SK-N-SH (cell line): ENCODE measurements at regions not wholly inside any gene's neighbourhood (a gene's known extent, or its start where the extent isn't known, plus 50 kb on each side); places are given as distances from the start of the nearest gene placed in this dataset.

Source experiments
- CTCF ChIA-PET: fragments of 300-600, 350-600 bp; formaldehyde crosslinking; extraction: SDS; loops from one replicate; lab custom pipeline; 2021; lab: Yijun Ruan, JAX
- POLR2A ChIA-PET: fragments of 350-600 bp; sonication (Branson Sonifier 250); formaldehyde crosslinking; extraction: SDS; loops from one replicate; lab custom pipeline; 2020; ENCODE audit warnings: antibody characterized with exemption, inconsistent platforms; lab: Yijun Ruan, JAX
- DNase-seq: peaks from one replicate; pipeline ENCODE4 v3.0.0; 2012
- H2AFZ ChIP-seq: fragments of 200-600 bp; sonication (generic); 2 replicates; pipeline ENCODE4 v1.8.1; 2016; ENCODE audit warnings: antibody characterized with exemption, mild to moderate bottlenecking, low read depth
- H3F3A ChIP-seq: fragments of 200-600 bp; sonication (generic); replicated peaks from 2 replicates; pipeline ENCODE3; 2016; ENCODE audit warnings: antibody characterized with exemption, mild to moderate bottlenecking; ENCODE audit not compliant: insufficient read depth
- H3K27ac ChIP-seq, 2 experiments: fragments of 200-500 bp in 1 of 2; fragments of 200-600 bp in 1 of 2; sonication (Bioruptor generic) in 1 of 2; sonication (generic), shearing (Covaris generic) in 1 of 2; 2 replicates each; pipeline versions ENCODE4 v1.5.1 to v1.6.1; 2014 to 2016; ENCODE audit warnings: low read depth in 2 of 2, inconsistent platforms in 1 of 2, low read length in 1 of 2, mild to moderate bottlenecking in 1 of 2, mixed read lengths in 1 of 2
- H3K27me3 ChIP-seq: fragments of 200-600 bp; sonication (generic), shearing (Covaris generic); 2 replicates; pipeline ENCODE4 v1.6.1; 2016; ENCODE audit warnings: mixed run types; ENCODE audit not compliant: insufficient read depth
- H3K36me3 ChIP-seq, 2 experiments: fragments of 200-500 bp in 1 of 2; fragments of 200-600 bp in 1 of 2; sonication (Bioruptor generic) in 1 of 2; sonication (generic) in 1 of 2; replicated peaks in 1 of 2; 2 replicates each; pipeline versions ENCODE3 to v1.5.1; 2014 to 2016; ENCODE audit warnings: low read length in 1 of 2, mild to moderate bottlenecking in 1 of 2; ENCODE audit not compliant: insufficient read depth in 2 of 2, control insufficient read depth in 1 of 2
- H3K4me1 ChIP-seq, 2 experiments: fragments of 200-500 bp in 1 of 2; fragments of 200-600 bp in 1 of 2; sonication (Bioruptor generic) in 1 of 2; sonication (generic), shearing (Covaris generic) in 1 of 2; 2 replicates each; pipeline versions ENCODE4 v1.5.1 to v1.6.1; 2014 to 2016; ENCODE audit warnings: low read depth in 1 of 2, low read length in 1 of 2, mixed run types in 1 of 2; ENCODE audit not compliant: insufficient read depth in 2 of 2, control insufficient read depth in 1 of 2
- H3K4me2 ChIP-seq: fragments of 200-600 bp; sonication (generic), shearing (Covaris generic); 2 replicates; pipeline ENCODE4 v1.6.1; 2017; ENCODE audit warnings: mixed run types
- H3K4me3 ChIP-seq, 2 experiments: fragments of 200-500 bp in 1 of 2; fragments of 200-600 bp in 1 of 2; sonication (Bioruptor generic) in 1 of 2; sonication (generic), shearing (Covaris generic) in 1 of 2; 2 replicates each; pipeline versions ENCODE4 v1.5.1 to v1.8.1; 2014 to 2016; ENCODE audit warnings: low read depth in 2 of 2, inconsistent platforms in 1 of 2, low read length in 1 of 2, mild to moderate bottlenecking in 1 of 2, mixed read lengths in 1 of 2, moderate library complexity in 1 of 2
- H3K79me2 ChIP-seq: fragments of 200-600 bp; sonication (generic); 2 replicates; pipeline ENCODE4 v1.8.1; 2017; ENCODE audit warnings: mild to moderate bottlenecking; ENCODE audit not compliant: insufficient read depth
- H3K9ac ChIP-seq: fragments of 200-600 bp; sonication (generic); 2 replicates; pipeline ENCODE4 v1.6.1; 2017; ENCODE audit warnings: mixed run types
- H3K9me2 ChIP-seq: fragments of 200-600 bp; sonication (generic); 2 replicates; pipeline ENCODE4 v1.6.1; 2017; ENCODE audit warnings: mixed run types
- H3K9me3 ChIP-seq: fragments of 200-600 bp; sonication (generic); 2 replicates; pipeline ENCODE4 v1.6.1; 2017; ENCODE audit warnings: mixed run types, mild to moderate bottlenecking, moderate library complexity
- H4K20me1 ChIP-seq: fragments of 200-600 bp; sonication (generic); 2 replicates; pipeline ENCODE4 v1.6.1; 2017; ENCODE audit warnings: mild to moderate bottlenecking, mixed run types; ENCODE audit not compliant: insufficient read depth
- CTCF ChIP-seq: fragments of 200-600 bp; sonication (generic); IDR thresholded peaks from 2 replicates; pipeline ENCODE4 v1.6.1; 2017; ENCODE audit warnings: antibody characterized with exemption, mild to moderate bottlenecking, moderate library complexity
- ELF1 ChIP-seq: IDR thresholded peaks from 2 replicates; pipeline ENCODE4 v1.4.0; 2012
- FOSL2 ChIP-seq: IDR thresholded peaks from 2 replicates; pipeline ENCODE4 v1.4.0; 2012; ENCODE audit warnings: low read depth, mild to moderate bottlenecking, moderate library complexity, borderline replicate concordance
- FOXM1 ChIP-seq: IDR thresholded peaks from 2 replicates; pipeline ENCODE4 v1.4.0; 2012; ENCODE audit warnings: low read depth, mild to moderate bottlenecking
- GABPA ChIP-seq: IDR thresholded peaks from 2 replicates; pipeline ENCODE4 v1.4.0; 2012; ENCODE audit warnings: low read depth, mild to moderate bottlenecking
- MAX ChIP-seq: IDR thresholded peaks from 2 replicates; pipeline ENCODE4 v1.4.0; 2012; ENCODE audit warnings: low read depth
- NFIC ChIP-seq: IDR thresholded peaks from 2 replicates; pipeline ENCODE4 v1.4.0; 2012; ENCODE audit warnings: borderline replicate concordance
- POLR2AphosphoS5 ChIP-seq: IDR thresholded peaks from 2 replicates; pipeline ENCODE4 v1.6.1; 2012; ENCODE audit warnings: low read depth, low read length
- RCOR1 ChIP-seq: fragments of 150-350 bp; IDR thresholded peaks from 2 replicates; pipeline ENCODE4 v1.6.1; 2017; ENCODE audit warnings: antibody characterized with exemption, low read length
- SMC3 ChIP-seq: IDR thresholded peaks from 2 replicates; pipeline ENCODE4 v1.6.1; 2012; ENCODE audit warnings: low read depth, low read length, improper control_type of control experiment
- TAF1 ChIP-seq: IDR thresholded peaks from 2 replicates; pipeline ENCODE4 v1.6.1; 2012; ENCODE audit warnings: low read depth, mild to moderate bottlenecking, low read length, moderate library complexity, borderline replicate concordance
- USF1 ChIP-seq: IDR thresholded peaks from 2 replicates; pipeline ENCODE4 v1.4.0; 2012; ENCODE audit warnings: low read depth, borderline replicate concordance
- YY1 ChIP-seq: IDR thresholded peaks from 2 replicates; pipeline ENCODE4 v1.4.0; 2012; ENCODE audit warnings: low read depth, mild to moderate bottlenecking
- ZBTB33 ChIP-seq: IDR thresholded peaks from 2 replicates; pipeline ENCODE4 v1.4.0; 2012; ENCODE audit warnings: low read depth, borderline replicate concordance
- WGBS: methylation state at CpG from one replicate; pipeline ENCODE4 v1.1.6; 2017; ENCODE audit warnings: low lambda C conversion rate; 5-methylcytosine and 5-hydroxymethylcytosine counted together

- no peak for TF ChIP-seq YY1
- TF ChIP-seq FOSL2 = no peak
- no peak for TF ChIP-seq GABPA
- TF ChIP-seq NFIC = no peak
- no peak for TF ChIP-seq SMC3
- TF ChIP-seq FOXM1 = no peak
- no peak for TF ChIP-seq POLR2AphosphoS5
Measured at GRCh38 chr3:127091376-127091775, 101.6 kb upstream of the PRR23E start (continued).

- peaks cover 0 to 52% of the 10 kb centered on the region in 2 experiments; a peak in 1 of 4 replicates for H3K4me1 ChIP-seq
- no peak overlapping the region for H2AFZ ChIP-seq
- no peak overlapping the region for H3K27ac ChIP-seq
- no peaks in the 10 kb centered on the region for H4K20me1 ChIP-seq
- no CpG with 5 or more reads among the region's 4 CpGs for WGBS
- H3K36me3 ChIP-seq = no peaks in the 10 kb centered on the region
- H3K4me3 ChIP-seq = no peak overlapping the region
- no peaks in the 10 kb centered on the region for H3K27me3 ChIP-seq
- ChIA-PET CTCF (no interaction called here), POLR2A (no interaction called here)
- H3K9me2 ChIP-seq = no peaks in the 10 kb centered on the region
- no peak overlapping the region for H3K4me2 ChIP-seq
- H3K79me2 ChIP-seq = no peaks in the 10 kb centered on the region
- no peaks in the 10 kb centered on the region for H3K9me3 ChIP-seq
- no peak for DNase-seq
- H3F3A ChIP-seq = no peaks in the 10 kb centered on the region
- no peak overlapping the region for H3K9ac ChIP-seq
- TF ChIP-seq RCOR1 (no peak), SMC3 (no peak), POLR2AphosphoS5 (no peak), FOSL2 (no peak), FOXM1 (no peak), CTCF (no peak), ELF1 (no peak)
Measured at GRCh38 chr3:127092368-127092767, 100.6 kb upstream of the PRR23E start.

GRCh38 chr3:127092776-127093175 lies 100.2 kb upstream of the PRR23E start:
- DNase-seq = no peak
- ChIA-PET POLR2A (no interaction called here), CTCF (interaction anchor here (1.5 kb wide), 1 partner anchor 22 kb away, joined by 3 read pairs; no protein-coding TSS in a partner anchor)
- TF ChIP-seq TAF1 = no peak
- no peak for TF ChIP-seq USF1
- TF ChIP-seq MAX = no peak
- no peak for TF ChIP-seq ZBTB33
- H3K27me3 ChIP-seq = no peaks in the 10 kb centered on the region
- no peaks in the 10 kb centered on the region for H3K36me3 ChIP-seq
- no peaks in the 10 kb centered on the region for H4K20me1 ChIP-seq
- no peak overlapping the region for H3K4me2 ChIP-seq
- no peak overlapping the region for H3K27ac ChIP-seq
- no peaks in the 10 kb centered on the region for H3K79me2 ChIP-seq
- no peak overlapping the region for H3K4me3 ChIP-seq
- no peak overlapping the region for H2AFZ ChIP-seq
- H3F3A ChIP-seq = no peaks in the 10 kb centered on the region
- peaks cover 0 to 54% of the 10 kb centered on the region in 2 experiments; a peak in 1 of 4 replicates for H3K4me1 ChIP-seq
- no peak overlapping the region for H3K9ac ChIP-seq
- no peaks in the 10 kb centered on the region for H3K9me3 ChIP-seq
- no peaks in the 10 kb centered on the region for H3K9me2 ChIP-seq
- WGBS = 83% methylated on average over 7 of the region's 11 CpGs
